H1 (cell line): ENCODE measurements at regions not wholly inside any gene's neighbourhood (a gene's known extent, or its start where the extent isn't known, plus 50 kb on each side); places are given as distances from the start of the nearest gene placed in this dataset.

Experiments
- CTCF ChIA-PET: fragments of 300-600 bp; sonication (Branson Sonifier 250); formaldehyde crosslinking; loops from one replicate; lab custom pipeline; 2021; ENCODE audit not compliant: partially characterized antibody; lab: Charles Lee
- POLR2A ChIA-PET: fragments of 300-600 bp; sonication (Branson Sonifier 250); formaldehyde crosslinking; loops from one replicate; lab custom pipeline; 2021; ENCODE audit warnings: inconsistent platforms; ENCODE audit not compliant: partially characterized antibody; lab: Charles Lee
- DNase-seq, 2 experiments: peaks; one replicate each; pipeline versions ENCODE4 v3.0.0 to v3.0.0-alpha.2; 2010 to 2022; ENCODE audit warnings: low spot score in 2 of 2, low read depth in 1 of 2, mixed read lengths in 1 of 2
- FAIRE-seq: peaks from 2 replicates; lab custom pipeline; 2011; peaks lifted over from hg19 to GRCh38; lab: Jason Lieb, UNC
- H2AFZ ChIP-seq: 2 replicates; pipeline ENCODE4 v1.8.1; 2012; ENCODE audit warnings: low read length, inconsistent platforms
- H2AK5ac ChIP-seq: 2 replicates; pipeline ENCODE4 v1.6.1; 2013; ENCODE audit warnings: low read depth, low read length
- H2BK120ac ChIP-seq: replicated peaks from 2 replicates; pipeline ENCODE3; 2013; ENCODE audit warnings: low read depth, low read length, inconsistent platforms
- H2BK12ac ChIP-seq: 2 replicates; pipeline ENCODE4 v1.6.1; 2013; ENCODE audit warnings: low read depth, low read length
- H2BK15ac ChIP-seq: 2 replicates; pipeline ENCODE4 v1.6.1; 2013; ENCODE audit warnings: low read length
- H2BK20ac ChIP-seq: 2 replicates; pipeline ENCODE4 v1.6.1; 2013; ENCODE audit warnings: low read length
- H2BK5ac ChIP-seq: 2 replicates; pipeline ENCODE4 v1.6.1; 2013; ENCODE audit warnings: low read depth, low read length
- H3K14ac ChIP-seq: 2 replicates; pipeline ENCODE4 v1.6.1; 2013; ENCODE audit warnings: inconsistent platforms; ENCODE audit not compliant: insufficient read length
- H3K18ac ChIP-seq: 2 replicates; pipeline ENCODE4 v1.6.1; 2013; ENCODE audit warnings: low read length; ENCODE audit errors: extremely low read depth
- H3K23ac ChIP-seq: 2 replicates; pipeline ENCODE4 v1.6.1; 2013; ENCODE audit warnings: inconsistent platforms; ENCODE audit not compliant: insufficient read length
- H3K23me2 ChIP-seq: 2 replicates; pipeline ENCODE4 v1.6.1; 2013; ENCODE audit warnings: low read depth, low read length
- H3K27ac ChIP-seq: 2 replicates; pipeline ENCODE4 v1.6.1; 2011; ENCODE audit warnings: low read depth, low read length, inconsistent platforms
- H3K27me3 ChIP-seq, 4 experiments: replicated peaks in 1 of 4; 1 replicate in 1 of 4; 2 replicates in 3 of 4; pipeline versions ENCODE4 v1.6.1 to v1.8.1; 2011 to 2013; ENCODE audit warnings: low read length in 3 of 4, mild to moderate bottlenecking in 3 of 4, inconsistent platforms in 2 of 4, mixed read lengths in 2 of 4, moderate library complexity in 1 of 4; ENCODE audit not compliant: control insufficient read depth in 3 of 4, insufficient read depth in 3 of 4; ENCODE audit errors: extremely low read depth in 1 of 4
- H3K36me3 ChIP-seq, 4 experiments: 2 replicates each; pipeline versions ENCODE4 v1.6.1 to v1.8.1; 2011 to 2013; ENCODE audit warnings: mild to moderate bottlenecking in 4 of 4, low read length in 3 of 4, moderate library complexity in 2 of 4, control low read depth in 1 of 4, inconsistent platforms in 1 of 4; ENCODE audit not compliant: insufficient read depth in 4 of 4, control insufficient read depth in 2 of 4
- H3K4ac ChIP-seq: replicated peaks from 2 replicates; pipeline ENCODE3; 2013; ENCODE audit warnings: low read length, low read depth, mixed read lengths, inconsistent platforms; ENCODE audit not compliant: insufficient read length
- H3K4me1 ChIP-seq, 4 experiments: replicated peaks in 1 of 4; 1 replicate in 1 of 4; 2 replicates in 3 of 4; pipeline versions ENCODE4 v1.6.1 to v1.8.1; 2011 to 2013; ENCODE audit warnings: low read length in 3 of 4, inconsistent platforms in 2 of 4, mixed read lengths in 1 of 4; ENCODE audit not compliant: insufficient read depth in 4 of 4, control insufficient read depth in 3 of 4
- H3K4me2 ChIP-seq, 2 experiments: 2 replicates each; pipeline versions ENCODE4 v1.6.1 to v1.8.1; 2011 to 2013; ENCODE audit warnings: low read depth in 2 of 2, low read length in 2 of 2, control low read depth in 1 of 2, inconsistent platforms in 1 of 2, mild to moderate bottlenecking in 1 of 2; ENCODE audit not compliant: insufficient read depth in 1 of 2
- H3K4me3 ChIP-seq, 4 experiments: fragments of 200-600, 300-600 bp in 1 of 4; sonication (generic), shearing (Covaris generic), sonication (Bioruptor Twin) in 1 of 4; 2 replicates each; pipeline versions ENCODE4 v1.5.1 to v1.8.1; 2011 to 2016; ENCODE audit warnings: low read length in 4 of 4, low read depth in 3 of 4, control low read depth in 2 of 4, inconsistent platforms in 2 of 4, mild to moderate bottlenecking in 2 of 4, mixed read lengths in 1 of 4, moderate library complexity in 1 of 4; ENCODE audit not compliant: insufficient read depth in 2 of 4; ENCODE audit errors: extremely low read depth in 1 of 4
- H3K56ac ChIP-seq: replicated peaks from 2 replicates; pipeline ENCODE3; 2013; ENCODE audit warnings: low read depth, mild to moderate bottlenecking, mixed read lengths, low read length, inconsistent platforms; ENCODE audit not compliant: insufficient read length
- H3K79me1 ChIP-seq: 2 replicates; pipeline ENCODE4 v1.6.1; 2013; ENCODE audit warnings: low read depth, low read length, control low read depth
- H3K79me2 ChIP-seq, 2 experiments: 2 replicates each; pipeline versions ENCODE4 v1.6.1 to v1.8.1; 2012 to 2013; ENCODE audit warnings: low read length in 2 of 2, mild to moderate bottlenecking in 2 of 2, inconsistent platforms in 1 of 2; ENCODE audit not compliant: insufficient read depth in 2 of 2, control insufficient read depth in 1 of 2
- H3K9ac ChIP-seq, 4 experiments: replicated peaks in 1 of 4; 1 replicate in 1 of 4; 2 replicates in 3 of 4; pipeline versions ENCODE4 v1.6.1 to v1.8.1; 2011 to 2013; ENCODE audit warnings: low read depth in 3 of 4, low read length in 3 of 4, control low read depth in 2 of 4, mild to moderate bottlenecking in 2 of 4, moderate library complexity in 2 of 4, inconsistent platforms in 1 of 4; ENCODE audit errors: extremely low read depth in 1 of 4
- H3K9me3 ChIP-seq, 2 experiments: 2 replicates each; pipeline versions ENCODE4 v1.6.1 to v1.8.1; 2012 to 2013; ENCODE audit warnings: mild to moderate bottlenecking in 2 of 2, moderate library complexity in 2 of 2, control low read depth in 1 of 2, inconsistent platforms in 1 of 2, low read depth in 1 of 2, low read length in 1 of 2, mixed read lengths in 1 of 2; ENCODE audit not compliant: insufficient read depth in 2 of 2
- H4K20me1 ChIP-seq, 2 experiments: replicated peaks in 1 of 2; 2 replicates each; pipeline versions ENCODE3 to v1.8.1; 2011 to 2013; ENCODE audit warnings: inconsistent platforms in 2 of 2, low read length in 2 of 2, mild to moderate bottlenecking in 1 of 2; ENCODE audit not compliant: insufficient read depth in 2 of 2, control insufficient read depth in 1 of 2
- H4K5ac ChIP-seq: 2 replicates; pipeline ENCODE4 v1.6.1; 2013; ENCODE audit warnings: low read length, low read depth, mixed read lengths, inconsistent platforms; ENCODE audit not compliant: insufficient read length
- H4K8ac ChIP-seq: 2 replicates; pipeline ENCODE4 v1.8.0; 2013; ENCODE audit warnings: mild to moderate bottlenecking, moderate library complexity, low read length, inconsistent platforms; ENCODE audit not compliant: insufficient read depth; ENCODE audit errors: extremely low read depth
- H4K91ac ChIP-seq: replicated peaks from 2 replicates; pipeline ENCODE3; 2013; ENCODE audit warnings: low read length, mixed read lengths, inconsistent platforms; ENCODE audit not compliant: insufficient read length
- BCL11A ChIP-seq, 2 experiments: IDR thresholded peaks; one replicate each; pipeline ENCODE4 v1.6.1; 2011; ENCODE audit warnings: low read depth in 2 of 2, low read length in 2 of 2, mild to moderate bottlenecking in 2 of 2
- CTBP2 ChIP-seq: IDR thresholded peaks from 2 replicates; pipeline ENCODE4 v1.7.0; 2011; ENCODE audit warnings: borderline replicate concordance, mild to moderate bottlenecking, moderate library complexity, mixed read lengths, low read length; ENCODE audit not compliant: insufficient read depth, insufficient read length
- KDM1A ChIP-seq: fragments of 200-600, 300-600 bp; sonication (generic); IDR thresholded peaks from 2 replicates; pipeline ENCODE4 v1.7.1; 2016; ENCODE audit warnings: mild to moderate bottlenecking, low read length, borderline replicate concordance
- NRF1 ChIP-seq: IDR thresholded peaks from 2 replicates; pipeline ENCODE4 v1.6.1; 2011; ENCODE audit warnings: mild to moderate bottlenecking, low read depth, low read length, improper control_type of control experiment
- POLR2A ChIP-seq, 2 experiments: IDR thresholded peaks; 1 replicate in 1 of 2; 2 replicates in 1 of 2; pipeline ENCODE4 v1.6.1; 2011; ENCODE audit warnings: low read depth in 2 of 2, low read length in 2 of 2, mild to moderate bottlenecking in 2 of 2; ENCODE audit errors: control extremely low read depth in 1 of 2
- RBBP5 ChIP-seq: IDR thresholded peaks from 2 replicates; pipeline ENCODE4 v1.7.1; 2012; ENCODE audit warnings: low read depth, mild to moderate bottlenecking, inconsistent platforms, low read length, moderate library complexity, borderline replicate concordance
- SUZ12 ChIP-seq: fragments of 200-600 bp; sonication (generic); IDR thresholded peaks from 2 replicates; pipeline ENCODE4 v1.6.1; 2012; ENCODE audit warnings: mild to moderate bottlenecking, inconsistent platforms, low read length, moderate library complexity, mixed read lengths
- TAF7 ChIP-seq: optimal IDR thresholded peaks from 2 replicates; pipeline ENCODE3; 2011; ENCODE audit warnings: low read depth, mild to moderate bottlenecking, inconsistent platforms, low read length, moderate library complexity, borderline replicate concordance

GRCh38 chr5:56432321-56432720 is 199.2 kb upstream of the ANKRD55 start:
- FAIRE-seq = no peak
- peaks cover 0 to 5% (median 0%) of the 10 kb centered on the region in 4 experiments; a peak in 1 of 7 replicates for H3K4me1 ChIP-seq
- no peak overlapping the region for H2BK120ac ChIP-seq
- H3K9ac ChIP-seq = no peak overlapping the region
- no peaks in the 10 kb centered on the region for H3K9me3 ChIP-seq
- H3K4me3 ChIP-seq = no peak overlapping the region
- no peak for DNase-seq
- H3K56ac ChIP-seq = no peak overlapping the region
- no peak overlapping the region for H2AK5ac ChIP-seq
- H2BK20ac ChIP-seq = no peak overlapping the region
- POLR2A ChIA-PET = no interaction called here
- H4K5ac ChIP-seq = no peak overlapping the region
- no peak overlapping the region for H2AFZ ChIP-seq
- no peak overlapping the region for H4K91ac ChIP-seq
- H3K79me1 ChIP-seq = no peaks in the 10 kb centered on the region
- H3K79me2 ChIP-seq = no peaks in the 10 kb centered on the region
- H3K4me2 ChIP-seq = no peak overlapping the region
- no peak overlapping the region for H2BK12ac ChIP-seq
- H2BK5ac ChIP-seq = no peak overlapping the region; the same call in 1 of the 2 replicates
- H3K27me3 ChIP-seq = no peaks in the 10 kb centered on the region
- H3K23me2 ChIP-seq = no peaks in the 10 kb centered on the region
- no peaks in the 10 kb centered on the region for H3K36me3 ChIP-seq
- no peak overlapping the region for H3K4ac ChIP-seq
- no peaks in the 10 kb centered on the region for H4K20me1 ChIP-seq
- H3K23ac ChIP-seq = no peak overlapping the region
- no peak overlapping the region for H3K18ac ChIP-seq
- no peak overlapping the region for H3K14ac ChIP-seq
- no peak overlapping the region; the same call in 1 of the 2 replicates for H4K8ac ChIP-seq
- H2BK15ac ChIP-seq = no peak overlapping the region
- CTCF ChIA-PET = interaction anchor here (0.9 to 1.0 kb wide), 2 partner anchors 168 to 423 kb away, joined by 3 read pairs; no protein-coding TSS in a partner anchor
- H3K27ac ChIP-seq = no peak overlapping the region
- TF ChIP-seq TAF7 (no peak), CTBP2 (no peak), SUZ12 (no peak), RBBP5 (no peak), NRF1 (no peak), POLR2A (IDR thresholded peaks at IDR 0.05; ENCODE audit: control extremely low read depth in 1 of 2, low read depth in 2 of 2, low read length in 2 of 2) (no peak), KDM1A (no peak), BCL11A (IDR thresholded peaks at IDR 0.05; ENCODE audit: low read depth in 2 of 2, low read length in 2 of 2) (no peak)
